ENCODE measurements at regions not wholly inside any gene's neighbourhood (a gene's known extent, or its start where the extent isn't known, plus 50 kb on each side); places are given as distances from the start of the nearest gene placed in this dataset.
"Not testable (repeated sequence)": the region's sequence is repeated elsewhere in the genome, so short reads cannot be mapped to it uniquely, and the experiment has no call there.

DNA sequence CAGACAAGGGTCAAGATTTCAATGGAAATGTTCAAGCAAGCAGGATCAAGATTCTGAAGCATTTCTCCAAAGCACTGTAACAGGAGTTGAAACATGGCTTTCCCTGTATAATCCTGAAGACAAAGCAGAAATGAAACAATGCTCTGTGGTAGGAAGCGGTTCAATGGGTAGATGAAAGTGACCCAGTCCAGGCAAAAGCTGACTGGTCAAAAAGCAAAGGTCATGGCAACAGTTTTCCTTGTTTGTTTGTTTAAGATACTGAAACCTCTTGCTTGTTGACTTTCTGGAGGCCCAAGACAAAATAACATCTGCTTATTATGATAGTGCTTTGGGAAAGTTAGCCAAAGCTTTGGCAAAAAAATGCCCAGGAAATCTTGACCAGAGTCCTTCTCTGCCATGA is 1343.9 kb upstream of the PCDH9 start:
- Mint-ChIP-seq H3K9me3 (peaks cover 5% of the 10 kb centered on the region), H3K27me3 (no peaks in the 10 kb centered on the region), H3K4me1 (ENCODE audit: unreplicated experiment) (no peaks in the 10 kb centered on the region), H3K27ac (no peak overlapping the region), H3K36me3 (no peaks in the 10 kb centered on the region), H3K4me3 (no peak overlapping the region)
- DNase-seq (ENCODE audit: extremely low spot score, unreplicated experiment), result no peak
- TF ChIP-seq, protein P1, sequence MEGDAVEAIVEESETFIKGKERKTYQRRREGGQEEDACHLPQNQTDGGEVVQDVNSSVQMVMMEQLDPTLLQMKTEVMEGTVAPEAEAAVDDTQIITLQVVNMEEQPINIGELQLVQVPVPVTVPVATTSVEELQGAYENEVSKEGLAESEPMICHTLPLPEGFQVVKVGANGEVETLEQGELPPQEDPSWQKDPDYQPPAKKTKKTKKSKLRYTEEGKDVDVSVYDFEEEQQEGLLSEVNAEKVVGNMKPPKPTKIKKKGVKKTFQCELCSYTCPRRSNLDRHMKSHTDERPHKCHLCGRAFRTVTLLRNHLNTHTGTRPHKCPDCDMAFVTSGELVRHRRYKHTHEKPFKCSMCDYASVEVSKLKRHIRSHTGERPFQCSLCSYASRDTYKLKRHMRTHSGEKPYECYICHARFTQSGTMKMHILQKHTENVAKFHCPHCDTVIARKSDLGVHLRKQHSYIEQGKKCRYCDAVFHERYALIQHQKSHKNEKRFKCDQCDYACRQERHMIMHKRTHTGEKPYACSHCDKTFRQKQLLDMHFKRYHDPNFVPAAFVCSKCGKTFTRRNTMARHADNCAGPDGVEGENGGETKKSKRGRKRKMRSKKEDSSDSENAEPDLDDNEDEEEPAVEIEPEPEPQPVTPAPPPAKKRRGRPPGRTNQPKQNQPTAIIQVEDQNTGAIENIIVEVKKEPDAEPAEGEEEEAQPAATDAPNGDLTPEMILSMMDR (conservative IDR thresholded peaks at IDR 0.05), result no peak

DNA sequence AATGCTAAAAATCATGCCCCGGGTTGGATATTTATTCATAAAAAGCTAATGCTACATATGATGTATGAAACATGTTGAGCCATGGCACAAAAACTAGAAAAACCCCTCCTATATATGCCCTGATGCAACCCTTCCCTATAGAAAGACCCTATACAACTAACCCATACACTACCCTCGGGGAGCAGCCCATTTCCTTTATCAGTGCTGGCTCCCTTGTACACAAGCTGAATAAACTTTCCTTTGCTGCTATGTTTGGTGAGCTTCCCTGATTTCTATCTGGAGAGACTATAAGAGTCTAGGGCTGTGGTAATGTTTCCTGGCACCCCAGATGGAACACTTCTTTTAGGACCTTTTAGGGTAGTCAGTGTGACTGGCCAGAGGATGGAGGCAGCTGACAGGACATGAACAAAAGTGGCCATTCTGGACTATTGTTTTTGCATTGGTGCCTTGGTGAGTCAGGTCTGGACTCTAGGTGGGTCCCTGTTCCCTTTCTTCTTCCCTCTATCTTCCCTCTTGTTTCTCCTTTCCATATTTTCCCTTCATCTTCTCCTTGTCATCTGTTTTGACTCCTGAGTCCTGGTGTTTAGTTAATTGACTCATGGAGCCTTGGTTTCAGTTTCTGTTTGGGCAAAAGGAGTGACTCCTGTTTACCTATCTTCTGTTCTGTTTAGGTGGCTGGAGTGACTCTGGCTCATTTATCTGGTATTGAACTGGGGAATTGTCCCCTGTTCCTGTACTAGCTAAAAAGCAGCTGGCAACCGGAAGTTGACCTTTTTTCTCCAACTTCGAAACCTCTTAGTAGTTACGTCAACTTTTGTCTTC is 1321.8 kb upstream of the PCDH9 start:
- TF ChIP-seq, protein P1 (conservative IDR thresholded peaks at IDR 0.05), result no peak
- Mint-ChIP-seq H3K27me3 (no peaks in the 10 kb centered on the region), H3K9me3 (peaks cover 4% of the 10 kb centered on the region), H3K27ac (peak overlapping the region; percentile 38), H3K4me3 (no peak overlapping the region), H3K4me1 (ENCODE audit: unreplicated experiment) (peaks cover 5% of the 10 kb centered on the region), H3K36me3 (no peaks in the 10 kb centered on the region)
- no peak for DNase-seq (ENCODE audit: extremely low spot score, unreplicated experiment)

DNA sequence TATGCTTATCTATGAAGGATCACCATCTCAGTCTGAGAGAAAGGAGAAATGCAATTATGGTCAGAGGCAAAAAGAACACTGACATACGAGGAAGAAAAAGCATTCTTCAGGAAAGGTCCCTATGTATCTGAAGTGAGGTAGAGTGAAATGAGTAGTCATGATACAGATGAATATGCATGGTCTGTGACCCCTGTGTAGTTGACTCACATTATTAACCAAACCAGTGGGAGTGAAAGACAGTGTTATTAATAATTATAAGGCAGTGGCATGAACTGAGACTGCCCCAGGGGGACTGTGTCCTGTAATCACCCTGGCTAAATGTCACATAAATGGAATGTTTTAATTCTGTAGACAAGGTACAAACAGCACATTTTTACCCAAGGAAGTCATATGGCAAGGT is 1320.2 kb upstream of the PCDH9 start:
- Mint-ChIP-seq H3K36me3 (no peaks in the 10 kb centered on the region), H3K4me3 (no peak overlapping the region), H3K27me3 (no peaks in the 10 kb centered on the region), H3K9me3 (peaks cover 4% of the 10 kb centered on the region), H3K4me1 (ENCODE audit: unreplicated experiment) (peaks cover 5% of the 10 kb centered on the region), H3K27ac (no peak overlapping the region)
- TF ChIP-seq, protein P1 (conservative IDR thresholded peaks at IDR 0.05), result no peak
- no peak for DNase-seq (ENCODE audit: extremely low spot score, unreplicated experiment)

DNA sequence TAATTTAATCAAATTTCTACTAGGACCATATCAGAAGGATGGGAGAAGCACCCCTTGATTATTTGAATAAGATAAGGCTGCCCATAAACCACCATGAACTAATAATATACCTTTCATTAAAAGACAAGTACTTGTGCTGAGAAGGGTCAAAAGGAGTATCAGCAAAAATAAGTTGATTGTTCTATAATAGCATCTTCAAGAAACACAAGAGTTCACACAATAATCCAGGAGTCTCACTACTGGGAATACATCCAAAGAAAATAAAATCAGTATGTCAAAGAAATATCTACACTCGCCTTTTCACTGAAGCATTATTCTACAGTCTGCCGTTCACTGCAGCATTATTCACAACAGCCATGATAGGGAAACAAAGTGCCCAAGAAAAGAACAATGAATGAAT is 1310.1 kb upstream of the PCDH9 start:
- Mint-ChIP-seq H3K4me1 (ENCODE audit: unreplicated experiment) (no peaks in the 10 kb centered on the region), H3K27me3 (no peaks in the 10 kb centered on the region), H3K9me3 (no peaks in the 10 kb centered on the region), H3K27ac (no peak overlapping the region), H3K36me3 (no peaks in the 10 kb centered on the region), H3K4me3 (no peak overlapping the region)
- TF ChIP-seq, protein P1 (conservative IDR thresholded peaks at IDR 0.05), result no peak
- DNase-seq (ENCODE audit: extremely low spot score, unreplicated experiment), result no peak

DNA sequence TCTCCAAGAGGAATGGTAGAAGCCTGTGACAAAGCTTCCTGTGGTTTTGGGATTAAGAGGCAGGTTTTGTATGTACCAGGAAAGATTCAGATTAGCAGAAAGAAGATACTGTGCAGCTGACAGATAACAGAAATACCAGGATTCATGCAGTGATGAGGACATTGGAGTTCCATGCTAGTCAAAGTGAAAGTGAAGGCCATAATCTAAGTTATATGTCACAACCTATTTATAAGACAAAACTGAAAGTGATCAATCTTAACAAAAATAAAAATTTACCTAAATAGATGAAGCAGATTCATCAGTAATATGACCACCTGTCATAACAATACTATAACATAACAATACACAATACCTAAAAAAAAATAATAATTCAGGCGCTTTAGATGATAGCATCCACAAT is 1305.2 kb upstream of the PCDH9 start:
- DNase-seq (ENCODE audit: extremely low spot score, unreplicated experiment), result no peak
- Mint-ChIP-seq H3K9me3 (no peaks in the 10 kb centered on the region), H3K4me3 (no peak overlapping the region), H3K27ac (no peak overlapping the region), H3K4me1 (ENCODE audit: unreplicated experiment) (no peaks in the 10 kb centered on the region), H3K36me3 (no peaks in the 10 kb centered on the region), H3K27me3 (no peaks in the 10 kb centered on the region)
- TF ChIP-seq, protein P1 (conservative IDR thresholded peaks at IDR 0.05), result no peak

DNA sequence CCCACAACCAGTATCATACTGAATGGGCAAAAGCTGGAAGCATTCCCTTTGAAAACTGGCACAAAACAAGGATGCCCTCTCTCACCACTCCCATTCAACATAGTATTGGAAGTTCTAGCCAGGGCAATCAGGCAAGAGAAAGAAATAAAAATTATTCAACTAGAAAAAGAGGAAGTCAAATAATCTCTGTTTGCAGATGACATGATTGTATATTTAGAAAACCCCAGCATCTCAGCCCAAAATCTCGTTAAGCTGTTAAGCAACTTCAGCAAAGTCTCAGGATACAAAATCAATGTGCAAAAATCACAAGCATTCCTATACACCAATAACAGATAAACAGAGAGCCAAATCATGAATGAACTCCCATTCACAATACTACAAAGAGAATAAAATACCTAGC is 1297.0 kb upstream of the PCDH9 start:
- peaks cover 13% of the 10 kb centered on the region for H3K9me3 Mint-ChIP-seq
- H3K4me3 Mint-ChIP-seq; H3K27ac Mint-ChIP-seq; H3K36me3 Mint-ChIP-seq; H3K27me3 Mint-ChIP-seq; DNase-seq (ENCODE audit: extremely low spot score, unreplicated experiment); H3K4me1 Mint-ChIP-seq (ENCODE audit: unreplicated experiment): not testable (repeated sequence)
